A172 (cell line): ENCODE measurements at regions not wholly inside any gene's neighbourhood (a gene's known extent, or its start where the extent isn't known, plus 50 kb on each side); places are given as distances from the start of the nearest gene placed in this dataset.

Source experiments
- DNase-seq: peaks from one replicate; pipeline ENCODE4 v3.0.0-alpha.2; 2015; ENCODE audit warnings: low spot score

- no peak for DNase-seq
Measured at GRCh38 chr5:175285261-175285660, 158.7 kb downstream of the DRD1 start.

GRCh38 chr5:175284806-175285205, 159.2 kb downstream of the DRD1 start:
- no peak for DNase-seq

- DNase-seq = peak; percentile 32
Measured at GRCh38 chr5:175282611-175283225, 161.3 kb downstream of the DRD1 start.

DNA sequence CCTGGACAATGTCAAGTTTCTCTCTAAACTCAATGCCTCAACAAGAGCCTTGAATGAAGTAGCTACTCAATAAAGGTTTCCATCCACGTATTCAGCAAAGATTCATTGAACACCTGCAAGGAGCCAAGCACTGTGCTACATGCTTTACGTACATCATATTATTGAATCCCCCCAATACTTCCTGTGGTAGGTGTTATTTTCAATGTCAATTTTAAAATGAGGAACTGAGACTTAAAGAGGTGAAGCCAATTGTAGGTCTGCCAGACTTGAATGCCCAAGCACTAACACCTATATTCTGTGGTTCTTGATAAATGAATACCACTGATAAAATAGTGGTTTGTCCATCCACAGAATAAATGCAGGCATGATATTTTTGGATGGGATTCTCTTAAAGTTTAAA, 162.3 kb downstream of the DRD1 start:
- no peak for DNase-seq

- DNase-seq = no peak
Measured at GRCh38 chr5:175281257-175281656, 162.7 kb downstream of the DRD1 start.

DNA sequence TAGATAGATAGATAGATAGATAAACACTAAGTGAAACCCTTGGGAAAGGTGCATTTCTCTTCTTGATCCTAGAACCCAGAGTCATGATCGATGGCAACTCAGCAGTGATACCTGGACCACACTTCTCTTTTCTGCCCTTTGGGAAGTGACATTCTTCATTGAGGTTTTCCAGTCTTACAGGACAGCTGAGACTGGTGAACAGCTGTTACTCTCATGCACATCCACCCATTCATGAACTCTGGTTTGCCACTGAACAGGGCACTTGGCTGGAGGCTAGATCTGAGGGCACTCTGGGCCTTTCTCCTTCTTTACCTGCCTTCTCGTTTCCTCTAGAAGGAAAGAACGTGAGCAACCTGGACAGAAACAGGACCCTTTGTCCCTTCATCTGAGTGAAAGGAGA, 164.5 kb downstream of the DRD1 start:
- DNase-seq = no peak

- no peak for DNase-seq
Measured at GRCh38 chr5:175275748-175276147, 168.2 kb downstream of the DRD1 start.

DNA sequence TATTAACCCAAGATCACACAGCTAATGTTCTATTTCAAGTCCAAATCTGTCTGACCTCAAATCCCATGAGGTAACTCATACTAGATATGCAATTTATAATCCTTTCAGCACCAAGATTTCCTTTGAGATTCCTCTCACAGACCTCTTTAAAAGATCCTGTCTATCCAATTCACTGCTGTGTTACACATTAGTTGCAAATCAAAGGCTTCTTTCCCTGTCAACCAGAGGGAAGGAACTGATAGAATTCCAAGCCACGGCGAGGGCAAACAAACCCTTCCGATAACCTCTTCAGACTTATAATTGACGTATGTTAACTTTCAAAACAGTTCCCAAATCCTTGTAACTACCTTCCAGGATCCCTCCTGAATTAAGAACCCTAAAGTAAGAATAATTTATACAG, 168.9 kb downstream of the DRD1 start:
- DNase-seq = no peak

GRCh38 chr5:175274171-175274570, 169.8 kb downstream of the DRD1 start:
- no peak for DNase-seq

DNA sequence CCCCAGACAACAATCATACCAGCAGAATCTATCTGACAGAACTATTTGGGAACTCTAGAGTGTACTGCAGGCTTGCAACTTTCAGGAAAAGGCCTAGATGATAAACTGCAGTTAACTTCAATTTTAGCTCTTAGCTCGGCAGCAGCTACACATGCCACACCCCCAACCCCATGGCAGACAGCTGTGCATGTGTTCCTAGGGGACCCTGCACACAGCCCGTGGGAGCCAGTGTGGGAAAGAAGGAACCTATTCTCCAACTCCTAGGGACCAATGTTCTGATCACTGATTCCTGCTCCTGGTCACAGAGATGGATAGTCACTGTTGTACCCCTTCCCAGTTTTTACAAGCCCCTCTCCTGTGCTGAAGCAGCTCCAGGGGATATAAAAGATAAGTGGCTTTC, 179.6 kb downstream of the DRD1 start:
- DNase-seq = no peak

GRCh38 chr5:175263776-175264175, 180.2 kb downstream of the DRD1 start:
- DNase-seq = no peak

DNA sequence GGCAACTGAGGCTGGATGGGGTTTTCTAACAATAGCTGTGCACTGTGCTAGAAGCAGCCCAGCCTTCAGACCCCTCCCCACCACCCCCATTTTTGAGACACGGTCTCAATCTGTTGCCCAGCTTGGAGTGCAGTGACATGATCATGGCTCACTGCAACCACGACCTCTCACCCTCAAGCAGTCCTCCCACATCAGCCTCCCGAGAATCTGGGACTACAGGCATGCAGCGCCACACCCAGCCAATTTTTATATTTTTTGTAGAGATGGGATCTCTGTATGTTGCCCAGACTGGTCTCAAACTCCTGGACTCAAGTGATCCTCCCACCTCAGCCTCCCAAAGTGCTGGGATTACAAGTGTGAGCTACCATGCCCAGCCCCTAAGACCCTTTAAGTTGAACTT, 182.5 kb downstream of the DRD1 start:
- no peak for DNase-seq

DNA sequence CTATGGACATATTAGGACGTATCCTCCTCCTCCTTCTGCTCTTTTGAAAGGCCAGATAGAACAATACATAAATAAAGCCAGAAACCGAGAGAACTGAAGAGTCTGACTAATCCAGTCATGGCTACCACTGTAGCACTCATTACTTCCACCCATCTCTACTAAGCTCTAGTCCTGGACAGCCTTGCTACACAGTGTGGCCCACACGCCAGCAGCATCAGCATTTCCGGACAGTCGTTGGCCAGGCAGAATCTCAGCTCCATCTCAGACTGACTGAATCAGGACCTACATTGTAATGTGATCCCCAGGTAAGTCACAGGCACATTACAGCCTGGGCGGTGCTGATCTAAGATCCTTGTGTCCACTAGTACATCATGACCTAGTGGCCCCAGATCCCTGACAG, 182.9 kb downstream of the DRD1 start:
- no peak for DNase-seq

- DNase-seq = no peak
Measured at GRCh38 chr5:175257847-175258194, 186.2 kb downstream of the DRD1 start.

- no peak for DNase-seq
Measured at GRCh38 chr5:175257128-175257846, 186.7 kb downstream of the DRD1 start.

GRCh38 chr5:175254155-175254554, 189.8 kb downstream of the DRD1 start:
- DNase-seq = no peak

DNA sequence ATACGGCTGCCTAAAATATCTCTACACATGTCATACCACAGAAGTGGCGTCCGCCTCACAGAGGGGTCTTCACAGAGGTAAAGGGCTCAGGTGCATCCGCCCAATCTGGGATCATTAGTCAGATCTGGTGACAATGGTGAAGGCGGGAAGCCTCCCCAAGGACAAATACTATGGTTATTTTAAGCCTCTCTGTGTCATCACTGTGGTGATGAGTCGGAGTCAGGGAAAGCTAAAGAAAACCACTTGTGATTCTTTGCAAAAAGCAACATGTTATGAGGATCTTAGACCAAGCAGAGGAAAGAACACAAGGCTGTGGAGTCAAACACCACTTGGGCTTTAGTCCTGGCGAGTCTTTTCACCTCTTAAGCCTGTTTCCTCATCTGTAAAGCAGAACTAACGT, 190.4 kb downstream of the DRD1 start:
- peak; percentile 29 for DNase-seq

GRCh38 chr5:175252234-175252805, 191.7 kb downstream of the DRD1 start:
- DNase-seq = no peak

DNA sequence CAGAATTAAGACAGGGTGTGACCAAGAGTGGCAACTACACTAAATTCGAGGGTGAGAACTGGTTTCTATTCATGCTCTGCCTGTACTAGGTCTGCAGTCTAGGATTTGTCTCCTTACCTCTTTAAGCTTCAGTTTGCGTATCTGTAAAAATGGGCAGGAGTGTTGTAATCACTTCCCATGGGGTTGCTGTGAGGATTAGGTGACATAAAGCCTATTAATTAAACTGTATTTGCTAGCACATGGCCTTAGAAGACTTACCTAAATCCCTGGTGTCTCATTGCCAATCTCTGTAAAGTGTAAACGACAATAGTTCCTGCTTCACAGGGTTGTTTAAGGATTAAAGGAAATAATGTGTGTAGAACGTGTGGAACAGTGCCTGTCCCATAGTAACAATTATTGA, 193.6 kb downstream of the DRD1 start:
- no peak for DNase-seq

DNA sequence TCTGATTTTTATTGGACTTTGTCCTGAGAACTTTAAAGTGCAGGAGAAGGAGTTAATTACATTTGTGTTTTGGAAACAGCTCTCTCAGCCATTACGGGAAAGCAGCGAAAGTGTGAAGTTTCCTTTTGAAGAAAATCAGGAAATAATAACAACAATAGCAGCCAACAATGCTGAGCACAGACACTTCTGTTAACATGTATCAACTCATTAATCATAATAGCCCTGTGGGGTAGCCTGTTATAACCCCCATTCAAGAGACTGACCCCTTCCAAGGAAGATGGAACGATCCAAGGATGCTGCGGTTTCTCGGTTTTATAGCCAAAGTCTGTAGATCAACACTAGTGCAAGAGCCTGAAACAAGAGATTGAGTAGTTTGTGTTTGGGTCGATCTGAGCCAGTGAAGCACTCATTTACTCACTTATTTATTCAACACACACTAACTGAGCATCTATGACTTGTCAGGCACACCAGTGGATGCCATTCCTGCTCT, 195.5 kb downstream of the DRD1 start:
- DNase-seq = no peak

- no peak for DNase-seq
Measured at GRCh38 chr5:175246889-175247520, 197.0 kb downstream of the DRD1 start.

DNA sequence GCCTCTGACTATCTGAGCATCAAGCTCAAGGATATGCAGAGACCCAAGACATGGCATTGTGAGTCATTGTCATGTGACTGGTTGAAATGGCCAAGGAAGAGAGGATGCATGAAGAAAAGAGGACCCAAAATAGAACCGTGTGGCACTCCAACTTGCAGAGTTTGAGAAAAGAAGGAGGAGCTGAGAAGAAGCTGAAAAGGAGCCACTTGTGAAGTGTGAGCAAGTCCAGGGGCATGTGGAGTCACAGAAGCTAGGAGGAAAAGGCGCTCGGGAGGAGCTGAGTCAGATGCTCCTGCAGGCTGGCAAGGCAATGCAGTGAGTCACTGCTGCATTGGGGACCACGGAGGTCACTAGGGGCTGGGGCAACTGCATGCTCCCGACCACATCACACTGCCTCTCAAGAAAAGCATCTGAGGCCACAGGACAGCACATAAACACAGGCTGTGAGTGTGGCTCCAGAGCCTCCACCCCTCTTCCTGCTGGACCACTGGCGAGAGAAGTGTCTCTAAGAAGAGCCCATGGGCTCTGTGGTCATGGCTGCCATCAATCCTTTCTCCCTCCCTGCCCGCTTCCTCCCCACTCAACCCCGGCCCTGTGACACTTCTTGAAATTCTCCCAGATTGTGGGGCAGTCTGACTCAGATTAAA, 197.6 kb downstream of the DRD1 start:
- DNase-seq = peak; percentile 99
